ENCODE measurements at regions not wholly inside any gene's neighbourhood (a gene's known extent, or its start where the extent isn't known, plus 50 kb on each side); places are given as distances from the start of the nearest gene placed in this dataset.

DNA sequence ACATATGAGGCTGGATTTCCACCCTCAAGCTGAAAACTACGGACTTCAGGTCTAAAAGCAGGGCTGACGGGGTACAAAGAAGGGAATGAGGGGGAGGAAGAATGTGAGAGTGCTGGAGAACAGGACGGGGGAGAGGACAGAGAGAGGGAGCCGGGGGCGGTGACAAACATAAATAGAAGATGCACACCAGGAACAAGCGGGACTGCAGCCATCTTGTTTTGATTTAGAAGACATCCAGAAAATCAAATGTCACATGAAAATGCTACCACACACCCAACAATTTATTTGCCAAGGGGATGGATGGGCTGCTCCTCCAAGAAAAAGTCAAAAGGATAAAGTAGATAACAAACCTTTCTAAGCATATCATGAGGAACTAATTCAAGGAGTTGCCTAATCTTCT, 59.2 kb upstream of the FHL2 start:
- no peaks in the 10 kb centered on the region for H3K9me3 ChIP-seq (ENCODE audit: low read length)
- TF ChIP-seq MXI1 (conservative IDR thresholded peaks at IDR 0.05; ENCODE audit: poor library complexity, severe bottlenecking) (no peak), EP300 (conservative IDR thresholded peaks at IDR 0.05; ENCODE audit: poor library complexity, severe bottlenecking) (no peak), TAF1 (IDR thresholded peaks at IDR 0.05; ENCODE audit: low read depth) (no peak), RAD21 (conservative IDR thresholded peaks at IDR 0.05) (no peak), SMC3 (conservative IDR thresholded peaks at IDR 0.05; ENCODE audit: poor library complexity) (no peak), EZH2 (IDR thresholded peaks at IDR 0.05; ENCODE audit: borderline replicate concordance, insufficient read depth, low read length, poor library complexity, severe bottlenecking) (no peak), POLR2AphosphoS5 (IDR thresholded peaks at IDR 0.05) (no peak)
- TF ChIP-seq, protein P1, sequence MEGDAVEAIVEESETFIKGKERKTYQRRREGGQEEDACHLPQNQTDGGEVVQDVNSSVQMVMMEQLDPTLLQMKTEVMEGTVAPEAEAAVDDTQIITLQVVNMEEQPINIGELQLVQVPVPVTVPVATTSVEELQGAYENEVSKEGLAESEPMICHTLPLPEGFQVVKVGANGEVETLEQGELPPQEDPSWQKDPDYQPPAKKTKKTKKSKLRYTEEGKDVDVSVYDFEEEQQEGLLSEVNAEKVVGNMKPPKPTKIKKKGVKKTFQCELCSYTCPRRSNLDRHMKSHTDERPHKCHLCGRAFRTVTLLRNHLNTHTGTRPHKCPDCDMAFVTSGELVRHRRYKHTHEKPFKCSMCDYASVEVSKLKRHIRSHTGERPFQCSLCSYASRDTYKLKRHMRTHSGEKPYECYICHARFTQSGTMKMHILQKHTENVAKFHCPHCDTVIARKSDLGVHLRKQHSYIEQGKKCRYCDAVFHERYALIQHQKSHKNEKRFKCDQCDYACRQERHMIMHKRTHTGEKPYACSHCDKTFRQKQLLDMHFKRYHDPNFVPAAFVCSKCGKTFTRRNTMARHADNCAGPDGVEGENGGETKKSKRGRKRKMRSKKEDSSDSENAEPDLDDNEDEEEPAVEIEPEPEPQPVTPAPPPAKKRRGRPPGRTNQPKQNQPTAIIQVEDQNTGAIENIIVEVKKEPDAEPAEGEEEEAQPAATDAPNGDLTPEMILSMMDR (IDR thresholded peaks at IDR 0.05; ENCODE audit: poor library complexity, severe bottlenecking) = no peak
- TF ChIP-seq, protein P2, sequence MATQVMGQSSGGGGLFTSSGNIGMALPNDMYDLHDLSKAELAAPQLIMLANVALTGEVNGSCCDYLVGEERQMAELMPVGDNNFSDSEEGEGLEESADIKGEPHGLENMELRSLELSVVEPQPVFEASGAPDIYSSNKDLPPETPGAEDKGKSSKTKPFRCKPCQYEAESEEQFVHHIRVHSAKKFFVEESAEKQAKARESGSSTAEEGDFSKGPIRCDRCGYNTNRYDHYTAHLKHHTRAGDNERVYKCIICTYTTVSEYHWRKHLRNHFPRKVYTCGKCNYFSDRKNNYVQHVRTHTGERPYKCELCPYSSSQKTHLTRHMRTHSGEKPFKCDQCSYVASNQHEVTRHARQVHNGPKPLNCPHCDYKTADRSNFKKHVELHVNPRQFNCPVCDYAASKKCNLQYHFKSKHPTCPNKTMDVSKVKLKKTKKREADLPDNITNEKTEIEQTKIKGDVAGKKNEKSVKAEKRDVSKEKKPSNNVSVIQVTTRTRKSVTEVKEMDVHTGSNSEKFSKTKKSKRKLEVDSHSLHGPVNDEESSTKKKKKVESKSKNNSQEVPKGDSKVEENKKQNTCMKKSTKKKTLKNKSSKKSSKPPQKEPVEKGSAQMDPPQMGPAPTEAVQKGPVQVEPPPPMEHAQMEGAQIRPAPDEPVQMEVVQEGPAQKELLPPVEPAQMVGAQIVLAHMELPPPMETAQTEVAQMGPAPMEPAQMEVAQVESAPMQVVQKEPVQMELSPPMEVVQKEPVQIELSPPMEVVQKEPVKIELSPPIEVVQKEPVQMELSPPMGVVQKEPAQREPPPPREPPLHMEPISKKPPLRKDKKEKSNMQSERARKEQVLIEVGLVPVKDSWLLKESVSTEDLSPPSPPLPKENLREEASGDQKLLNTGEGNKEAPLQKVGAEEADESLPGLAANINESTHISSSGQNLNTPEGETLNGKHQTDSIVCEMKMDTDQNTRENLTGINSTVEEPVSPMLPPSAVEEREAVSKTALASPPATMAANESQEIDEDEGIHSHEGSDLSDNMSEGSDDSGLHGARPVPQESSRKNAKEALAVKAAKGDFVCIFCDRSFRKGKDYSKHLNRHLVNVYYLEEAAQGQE (IDR thresholded peaks at IDR 0.05; ENCODE audit: borderline replicate concordance) = no peak
- no peak overlapping the region for H3K4me3 ChIP-seq (ENCODE audit: low read length)
- H4K20me1 ChIP-seq (ENCODE audit: insufficient read depth) = no peaks in the 10 kb centered on the region
- H3K27ac ChIP-seq (ENCODE audit: low read length) = no peak overlapping the region
- H3K9ac ChIP-seq (ENCODE audit: low read length) = no peak overlapping the region
- no peaks in the 10 kb centered on the region for H3K36me3 ChIP-seq (ENCODE audit: insufficient read depth, low read length)
- no peaks in the 10 kb centered on the region for H3K27me3 ChIP-seq (ENCODE audit: insufficient read depth, low read depth, low read length)
- H3K9me2 ChIP-seq (ENCODE audit: insufficient read depth, low read length) = no peaks in the 10 kb centered on the region
- H3K79me2 ChIP-seq (replicated peaks; ENCODE audit: insufficient read depth, low read length) = no peaks in the 10 kb centered on the region
- H2AFZ ChIP-seq (ENCODE audit: low read depth, low read length) = no peak overlapping the region
- no peak overlapping the region for H3K4me2 ChIP-seq (ENCODE audit: low read length)
- no peaks in the 10 kb centered on the region for H3F3A ChIP-seq (ENCODE audit: insufficient read depth, low read length, poor library complexity, severe bottlenecking)

DNA sequence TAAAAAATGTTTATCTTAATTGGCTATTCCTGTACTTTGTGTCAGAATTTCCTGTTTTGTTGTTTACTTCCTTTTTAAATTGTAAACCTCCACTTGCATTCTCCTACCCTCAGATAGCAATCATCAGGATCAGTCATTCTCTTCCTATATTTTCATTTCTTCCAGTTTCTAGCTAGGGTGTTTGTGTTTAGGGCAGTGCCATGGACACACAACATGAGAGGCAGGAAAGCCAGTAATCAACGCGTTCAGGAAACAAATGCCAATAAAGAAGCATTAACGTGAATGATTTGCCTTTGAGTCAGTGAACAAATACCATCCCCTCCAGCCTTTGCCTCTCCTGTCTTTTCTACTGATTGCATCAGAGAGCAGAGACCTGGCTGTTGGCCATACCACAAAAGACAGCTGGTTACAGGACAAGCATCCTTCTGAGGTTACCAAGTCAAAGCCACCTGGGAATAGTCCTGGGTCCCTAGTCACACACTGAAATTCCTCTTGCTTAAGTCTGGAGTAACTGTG, 56.7 kb upstream of the FHL2 start:
- Histone ChIP-seq H3K9me2 (ENCODE audit: insufficient read depth, low read length) (no peaks in the 10 kb centered on the region), H3K79me2 (replicated peaks; ENCODE audit: insufficient read depth, low read length) (no peaks in the 10 kb centered on the region), H3K9me3 (ENCODE audit: low read length) (no peaks in the 10 kb centered on the region), H3K4me3 (ENCODE audit: low read length) (no peak overlapping the region), H3K36me3 (ENCODE audit: insufficient read depth, low read length) (no peaks in the 10 kb centered on the region), H2AFZ (ENCODE audit: low read depth, low read length) (no peak overlapping the region), H3F3A (ENCODE audit: insufficient read depth, low read length, poor library complexity, severe bottlenecking) (no peaks in the 10 kb centered on the region), H3K27ac (ENCODE audit: low read length) (no peak overlapping the region), H3K27me3 (ENCODE audit: insufficient read depth, low read depth, low read length) (no peaks in the 10 kb centered on the region), H4K20me1 (ENCODE audit: insufficient read depth) (no peaks in the 10 kb centered on the region), H3K9ac (ENCODE audit: low read length) (no peak overlapping the region), H3K4me2 (ENCODE audit: low read length) (no peak overlapping the region)
- TF ChIP-seq TAF1 (IDR thresholded peaks at IDR 0.05; ENCODE audit: low read depth) = no peak
- TF ChIP-seq SMC3 (conservative IDR thresholded peaks at IDR 0.05; ENCODE audit: poor library complexity) = no peak
- TF ChIP-seq EP300 (conservative IDR thresholded peaks at IDR 0.05; ENCODE audit: poor library complexity, severe bottlenecking) = no peak
- TF ChIP-seq, protein P1 (IDR thresholded peaks at IDR 0.05; ENCODE audit: poor library complexity, severe bottlenecking) = no peak
- TF ChIP-seq EZH2 (IDR thresholded peaks at IDR 0.05; ENCODE audit: borderline replicate concordance, insufficient read depth, low read length, poor library complexity, severe bottlenecking) = no peak
- TF ChIP-seq, protein P2 (IDR thresholded peaks at IDR 0.05; ENCODE audit: borderline replicate concordance) = no peak
